H1 (cell line): ENCODE measurements at regions not wholly inside any gene's neighbourhood (a gene's known extent, or its start where the extent isn't known, plus 50 kb on each side); places are given as distances from the start of the nearest gene placed in this dataset.
A peak's percentile ranks its signal among the peaks of the same experiment; 100 is the strongest.

Experiments used
- CTCF ChIA-PET: fragments of 300-600 bp; sonication (Branson Sonifier 250); formaldehyde crosslinking; loops from one replicate; lab custom pipeline; 2021; ENCODE audit not compliant: partially characterized antibody; lab: Charles Lee
- POLR2A ChIA-PET: fragments of 300-600 bp; sonication (Branson Sonifier 250); formaldehyde crosslinking; loops from one replicate; lab custom pipeline; 2021; ENCODE audit warnings: inconsistent platforms; ENCODE audit not compliant: partially characterized antibody; lab: Charles Lee
- DNase-seq, 2 experiments: peaks; one replicate each; pipeline versions ENCODE4 v3.0.0 to v3.0.0-alpha.2; 2010 to 2022; ENCODE audit warnings: low spot score in 2 of 2, low read depth in 1 of 2, mixed read lengths in 1 of 2
- FAIRE-seq: peaks from 2 replicates; lab custom pipeline; 2011; peaks lifted over from hg19 to GRCh38; lab: Jason Lieb, UNC
- H2AFZ ChIP-seq: 2 replicates; pipeline ENCODE4 v1.8.1; 2012; ENCODE audit warnings: low read length, inconsistent platforms
- H2AK5ac ChIP-seq: 2 replicates; pipeline ENCODE4 v1.6.1; 2013; ENCODE audit warnings: low read depth, low read length
- H2BK120ac ChIP-seq: replicated peaks from 2 replicates; pipeline ENCODE3; 2013; ENCODE audit warnings: low read depth, low read length, inconsistent platforms
- H2BK12ac ChIP-seq: 2 replicates; pipeline ENCODE4 v1.6.1; 2013; ENCODE audit warnings: low read depth, low read length
- H2BK15ac ChIP-seq: 2 replicates; pipeline ENCODE4 v1.6.1; 2013; ENCODE audit warnings: low read length
- H2BK20ac ChIP-seq: 2 replicates; pipeline ENCODE4 v1.6.1; 2013; ENCODE audit warnings: low read length
- H2BK5ac ChIP-seq: 2 replicates; pipeline ENCODE4 v1.6.1; 2013; ENCODE audit warnings: low read depth, low read length
- H3K14ac ChIP-seq: 2 replicates; pipeline ENCODE4 v1.6.1; 2013; ENCODE audit warnings: inconsistent platforms; ENCODE audit not compliant: insufficient read length
- H3K18ac ChIP-seq: 2 replicates; pipeline ENCODE4 v1.6.1; 2013; ENCODE audit warnings: low read length; ENCODE audit errors: extremely low read depth
- H3K23ac ChIP-seq: 2 replicates; pipeline ENCODE4 v1.6.1; 2013; ENCODE audit warnings: inconsistent platforms; ENCODE audit not compliant: insufficient read length
- H3K23me2 ChIP-seq: 2 replicates; pipeline ENCODE4 v1.6.1; 2013; ENCODE audit warnings: low read depth, low read length
- H3K27ac ChIP-seq: 2 replicates; pipeline ENCODE4 v1.6.1; 2011; ENCODE audit warnings: low read depth, low read length, inconsistent platforms
- H3K27me3 ChIP-seq, 4 experiments: replicated peaks in 1 of 4; 1 replicate in 1 of 4; 2 replicates in 3 of 4; pipeline versions ENCODE4 v1.6.1 to v1.8.1; 2011 to 2013; ENCODE audit warnings: low read length in 3 of 4, mild to moderate bottlenecking in 3 of 4, inconsistent platforms in 2 of 4, mixed read lengths in 2 of 4, moderate library complexity in 1 of 4; ENCODE audit not compliant: control insufficient read depth in 3 of 4, insufficient read depth in 3 of 4; ENCODE audit errors: extremely low read depth in 1 of 4
- H3K36me3 ChIP-seq, 4 experiments: 2 replicates each; pipeline versions ENCODE4 v1.6.1 to v1.8.1; 2011 to 2013; ENCODE audit warnings: mild to moderate bottlenecking in 4 of 4, low read length in 3 of 4, moderate library complexity in 2 of 4, control low read depth in 1 of 4, inconsistent platforms in 1 of 4; ENCODE audit not compliant: insufficient read depth in 4 of 4, control insufficient read depth in 2 of 4
- H3K4ac ChIP-seq: replicated peaks from 2 replicates; pipeline ENCODE3; 2013; ENCODE audit warnings: low read length, low read depth, mixed read lengths, inconsistent platforms; ENCODE audit not compliant: insufficient read length
- H3K4me1 ChIP-seq, 4 experiments: replicated peaks in 1 of 4; 1 replicate in 1 of 4; 2 replicates in 3 of 4; pipeline versions ENCODE4 v1.6.1 to v1.8.1; 2011 to 2013; ENCODE audit warnings: low read length in 3 of 4, inconsistent platforms in 2 of 4, mixed read lengths in 1 of 4; ENCODE audit not compliant: insufficient read depth in 4 of 4, control insufficient read depth in 3 of 4
- H3K4me2 ChIP-seq, 2 experiments: 2 replicates each; pipeline versions ENCODE4 v1.6.1 to v1.8.1; 2011 to 2013; ENCODE audit warnings: low read depth in 2 of 2, low read length in 2 of 2, control low read depth in 1 of 2, inconsistent platforms in 1 of 2, mild to moderate bottlenecking in 1 of 2; ENCODE audit not compliant: insufficient read depth in 1 of 2
- H3K4me3 ChIP-seq, 4 experiments: fragments of 200-600, 300-600 bp in 1 of 4; sonication (generic), shearing (Covaris generic), sonication (Bioruptor Twin) in 1 of 4; 2 replicates each; pipeline versions ENCODE4 v1.5.1 to v1.8.1; 2011 to 2016; ENCODE audit warnings: low read length in 4 of 4, low read depth in 3 of 4, control low read depth in 2 of 4, inconsistent platforms in 2 of 4, mild to moderate bottlenecking in 2 of 4, mixed read lengths in 1 of 4, moderate library complexity in 1 of 4; ENCODE audit not compliant: insufficient read depth in 2 of 4; ENCODE audit errors: extremely low read depth in 1 of 4
- H3K56ac ChIP-seq: replicated peaks from 2 replicates; pipeline ENCODE3; 2013; ENCODE audit warnings: low read depth, mild to moderate bottlenecking, mixed read lengths, low read length, inconsistent platforms; ENCODE audit not compliant: insufficient read length
- H3K79me1 ChIP-seq: 2 replicates; pipeline ENCODE4 v1.6.1; 2013; ENCODE audit warnings: low read depth, low read length, control low read depth
- H3K79me2 ChIP-seq, 2 experiments: 2 replicates each; pipeline versions ENCODE4 v1.6.1 to v1.8.1; 2012 to 2013; ENCODE audit warnings: low read length in 2 of 2, mild to moderate bottlenecking in 2 of 2, inconsistent platforms in 1 of 2; ENCODE audit not compliant: insufficient read depth in 2 of 2, control insufficient read depth in 1 of 2
- H3K9ac ChIP-seq, 4 experiments: replicated peaks in 1 of 4; 1 replicate in 1 of 4; 2 replicates in 3 of 4; pipeline versions ENCODE4 v1.6.1 to v1.8.1; 2011 to 2013; ENCODE audit warnings: low read depth in 3 of 4, low read length in 3 of 4, control low read depth in 2 of 4, mild to moderate bottlenecking in 2 of 4, moderate library complexity in 2 of 4, inconsistent platforms in 1 of 4; ENCODE audit errors: extremely low read depth in 1 of 4
- H3K9me3 ChIP-seq, 2 experiments: 2 replicates each; pipeline versions ENCODE4 v1.6.1 to v1.8.1; 2012 to 2013; ENCODE audit warnings: mild to moderate bottlenecking in 2 of 2, moderate library complexity in 2 of 2, control low read depth in 1 of 2, inconsistent platforms in 1 of 2, low read depth in 1 of 2, low read length in 1 of 2, mixed read lengths in 1 of 2; ENCODE audit not compliant: insufficient read depth in 2 of 2
- H4K20me1 ChIP-seq, 2 experiments: replicated peaks in 1 of 2; 2 replicates each; pipeline versions ENCODE3 to v1.8.1; 2011 to 2013; ENCODE audit warnings: inconsistent platforms in 2 of 2, low read length in 2 of 2, mild to moderate bottlenecking in 1 of 2; ENCODE audit not compliant: insufficient read depth in 2 of 2, control insufficient read depth in 1 of 2
- H4K5ac ChIP-seq: 2 replicates; pipeline ENCODE4 v1.6.1; 2013; ENCODE audit warnings: low read length, low read depth, mixed read lengths, inconsistent platforms; ENCODE audit not compliant: insufficient read length
- H4K8ac ChIP-seq: 2 replicates; pipeline ENCODE4 v1.8.0; 2013; ENCODE audit warnings: mild to moderate bottlenecking, moderate library complexity, low read length, inconsistent platforms; ENCODE audit not compliant: insufficient read depth; ENCODE audit errors: extremely low read depth
- H4K91ac ChIP-seq: replicated peaks from 2 replicates; pipeline ENCODE3; 2013; ENCODE audit warnings: low read length, mixed read lengths, inconsistent platforms; ENCODE audit not compliant: insufficient read length
- EZH2 ChIP-seq: fragments of 200-600 bp; sonication (generic); IDR thresholded peaks from 2 replicates; pipeline ENCODE4 v1.7.1; 2012; ENCODE audit warnings: low read depth, mild to moderate bottlenecking, moderate library complexity, low read length, inconsistent platforms; ENCODE audit not compliant: severe bottlenecking
- PHF8 ChIP-seq: fragments of 200-600 bp; sonication (generic); conservative IDR thresholded peaks from 2 replicates; pipeline ENCODE4 v1.7.1; 2012; ENCODE audit warnings: low read depth, mild to moderate bottlenecking, inconsistent platforms, low read length, moderate library complexity
- POLR2AphosphoS5 ChIP-seq: IDR thresholded peaks from 2 replicates; pipeline ENCODE4 v1.6.1; 2011; ENCODE audit warnings: low read depth, low read length
- POU5F1 ChIP-seq: IDR thresholded peaks from 2 replicates; pipeline ENCODE4 v1.6.1; 2011; ENCODE audit warnings: low read depth, mild to moderate bottlenecking, low read length, moderate library complexity
- RFX5 ChIP-seq: IDR thresholded peaks from 2 replicates; pipeline ENCODE4 v1.6.1; 2011; ENCODE audit warnings: low read depth, low read length, improper control_type of control experiment, borderline replicate concordance
- SAP30 ChIP-seq: fragments of 300-600 bp; sonication (generic); IDR thresholded peaks from 2 replicates; pipeline ENCODE4 v1.7.1; 2012; ENCODE audit warnings: low read length, moderate library complexity, mild to moderate bottlenecking, inconsistent platforms; ENCODE audit not compliant: insufficient read depth, insufficient replicate concordance
- SUZ12 ChIP-seq: fragments of 200-600 bp; sonication (generic); IDR thresholded peaks from 2 replicates; pipeline ENCODE4 v1.6.1; 2012; ENCODE audit warnings: mild to moderate bottlenecking, inconsistent platforms, low read length, moderate library complexity, mixed read lengths
- TBP ChIP-seq: IDR thresholded peaks from 2 replicates; pipeline ENCODE4 v1.6.1; 2011; ENCODE audit warnings: low read depth, low read length, improper control_type of control experiment
- WGBS, 2 experiments: shearing (Covaris generic) in 1 of 2; methylation state at CpG; one replicate each; pipeline versions ENCODE4 v1.1.6 to v1.1.7; 2013 to 2015; ENCODE audit warnings: low lambda C conversion rate in 2 of 2, mixed read lengths in 2 of 2, inconsistent platforms in 1 of 2, low coverage in 1 of 2, missing lambda C conversion rate in 1 of 2; ENCODE audit not compliant: insufficient replicate concordance in 2 of 2, insufficient coverage in 1 of 2, insufficient read length in 1 of 2; ENCODE audit errors: extremely low coverage in 1 of 2, missing lambda C conversion rate in 1 of 2; 5-methylcytosine and 5-hydroxymethylcytosine counted together

GRCh38 chr1:78718566-78718965 is 68.9 kb downstream of the IFI44 start:
- Histone ChIP-seq H3K27ac (no peak overlapping the region), H3K23ac (no peak overlapping the region), H2BK20ac (no peak overlapping the region), H4K91ac (no peak overlapping the region), H3K9ac (no peak overlapping the region), H3K4ac (no peak overlapping the region), H3K4me3 (no peak overlapping the region), H4K5ac (no peak overlapping the region), H2BK12ac (no peak overlapping the region), H2BK15ac (no peak overlapping the region), H3K9me3 (no peaks in the 10 kb centered on the region), H2AK5ac (no peak overlapping the region), H4K20me1 (no peaks in the 10 kb centered on the region), H3K4me2 (no peak overlapping the region), H3K36me3 (no peaks in the 10 kb centered on the region)
- POLR2A ChIA-PET = interaction anchor here (0.7 kb wide), 1 partner anchor 18 kb away, joined by 3 read pairs; no protein-coding TSS in a partner anchor
- FAIRE-seq = no peak
- no peak for DNase-seq
- no peak for TF ChIP-seq SAP30
- no peak for TF ChIP-seq SUZ12
- no peak for TF ChIP-seq EZH2
- TF ChIP-seq PHF8 = no peak
- TF ChIP-seq TBP = no peak
- no peak for TF ChIP-seq POU5F1
- TF ChIP-seq POLR2AphosphoS5 = no peak
- no peak for TF ChIP-seq RFX5
- TF ChIP-seq, all 59 proteins: peak for 0
- no peak overlapping the region for H3K56ac ChIP-seq
- H3K4me1 ChIP-seq = no peaks in the 10 kb centered on the region
- H2BK120ac ChIP-seq = no peak overlapping the region
- 0 out of 2 replicates have a peak overlapping the region, but pooled peaks have one; percentile 0 for H2AFZ ChIP-seq
- 89% methylated on average over 2 of the region's 2 CpGs; no CpG with 5 or more reads in 1 of the 2 experiments for WGBS, 2 experiments
- no peaks in the 10 kb centered on the region for H3K23me2 ChIP-seq
- H3K79me1 ChIP-seq = no peaks in the 10 kb centered on the region
- H3K79me2 ChIP-seq = no peaks in the 10 kb centered on the region
- no peak overlapping the region for H2BK5ac ChIP-seq
- no peak overlapping the region for H3K18ac ChIP-seq
- H3K27me3 ChIP-seq = no peaks in the 10 kb centered on the region
- no peak overlapping the region for H4K8ac ChIP-seq
- CTCF ChIA-PET = no interaction called here
- H3K14ac ChIP-seq = no peak overlapping the region
